GM18867 (cell line): ENCODE measurements at regions not wholly inside any gene's neighbourhood (a gene's known extent, or its start where the extent isn't known, plus 50 kb on each side); places are given as distances from the start of the nearest gene placed in this dataset.

Source experiments
- ATAC-seq: cut with Tn5 transposase; IDR thresholded peaks from one replicate; pipeline ENCODE4 v1.9.1; 2021; ENCODE audit warnings: mild to moderate bottlenecking, moderate library complexity; ENCODE audit not compliant: unreplicated experiment

DNA sequence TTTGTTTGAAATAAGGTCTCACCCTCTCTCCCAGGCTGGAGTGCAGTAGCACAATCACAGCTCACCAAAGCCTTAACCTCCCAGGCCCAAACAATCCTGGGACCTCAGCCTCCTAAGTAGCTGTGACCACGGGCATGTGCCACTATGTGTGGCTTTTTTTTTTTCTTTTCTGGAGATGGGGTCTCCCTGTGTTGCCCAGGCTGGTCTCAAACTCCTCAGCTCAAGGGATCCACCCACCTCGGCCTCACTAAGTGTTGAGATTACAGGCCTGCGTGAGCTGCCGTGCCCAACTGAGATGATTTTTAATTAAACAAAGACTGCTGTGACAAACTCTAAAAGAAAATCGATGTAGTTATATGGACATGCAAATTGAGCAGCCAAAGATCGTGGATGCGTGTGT is 768.4 kb upstream of the ADGRL2 start:
- ATAC-seq: no peak

DNA sequence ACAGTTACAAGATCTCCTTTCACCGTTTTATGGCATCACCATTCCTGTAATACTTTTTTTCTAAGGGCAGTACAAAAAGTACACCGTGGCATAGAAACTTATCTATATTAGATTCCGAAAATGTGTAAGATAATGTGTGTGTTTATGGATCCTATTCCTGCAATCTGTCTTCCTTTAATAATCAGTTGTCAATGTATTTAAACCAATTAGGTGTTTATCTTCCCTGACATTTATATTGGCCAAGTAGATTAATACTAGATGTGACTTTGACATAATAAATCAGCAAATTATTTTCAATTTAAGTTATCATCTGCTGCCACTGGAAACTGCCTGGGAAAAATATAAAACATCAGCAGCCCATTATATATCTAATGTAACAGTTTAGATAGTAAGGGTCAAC is 770.3 kb upstream of the ADGRL2 start:
- no peak for ATAC-seq

- no peak for ATAC-seq
Observed at GRCh38 chr1:81029266-81029665, 771.5 kb upstream of the ADGRL2 start.

DNA sequence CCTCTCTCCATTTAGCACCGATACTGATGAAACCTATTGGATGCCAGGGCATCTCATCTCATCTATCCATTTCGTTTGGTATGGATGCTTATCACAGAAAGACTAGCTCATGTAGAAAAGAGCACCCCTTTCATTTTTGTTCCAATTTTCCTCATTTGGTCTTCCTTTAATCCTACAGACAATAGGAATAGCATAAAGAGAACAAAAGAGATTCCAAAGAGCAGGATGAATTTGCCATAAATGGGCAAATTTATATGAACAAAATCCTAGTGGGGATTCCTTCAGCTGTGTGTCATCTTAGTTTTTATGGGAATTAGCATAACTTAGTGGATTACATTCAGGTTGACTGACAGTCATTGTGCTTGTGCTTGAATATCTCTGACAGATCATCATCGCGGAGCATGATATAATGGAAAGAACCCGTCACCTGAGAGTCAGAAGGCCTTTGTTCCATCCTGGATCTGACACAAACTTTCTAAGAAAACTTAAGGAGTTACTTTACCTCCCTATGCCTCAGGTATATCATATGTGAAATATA is 777.5 kb upstream of the ADGRL2 start:
- no peak for ATAC-seq

GRCh38 chr1:81021134-81021533 is 779.6 kb upstream of the ADGRL2 start:
- no peak for ATAC-seq

DNA sequence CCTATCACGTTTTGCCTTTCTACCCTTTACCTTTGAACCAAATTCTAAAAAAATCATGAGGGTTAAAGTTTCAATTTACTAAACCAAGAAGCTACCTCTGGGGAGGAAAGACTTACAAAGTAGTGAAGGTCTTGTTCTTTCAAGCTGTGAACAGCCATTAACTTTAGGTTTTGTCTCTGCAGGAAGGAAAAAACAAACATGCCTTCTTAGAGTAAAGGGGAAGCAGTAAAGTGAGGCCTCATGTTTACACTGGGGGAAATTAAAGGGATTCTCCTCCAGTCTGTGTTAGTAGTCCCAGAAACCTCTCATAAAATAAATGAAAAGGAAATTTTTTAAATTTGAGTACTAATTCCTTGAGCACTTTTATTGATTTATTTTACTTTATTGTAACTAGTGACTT is 780.2 kb upstream of the ADGRL2 start:
- no peak for ATAC-seq

GRCh38 chr1:81010126-81010525 is 790.6 kb upstream of the ADGRL2 start:
- ATAC-seq: no peak

DNA sequence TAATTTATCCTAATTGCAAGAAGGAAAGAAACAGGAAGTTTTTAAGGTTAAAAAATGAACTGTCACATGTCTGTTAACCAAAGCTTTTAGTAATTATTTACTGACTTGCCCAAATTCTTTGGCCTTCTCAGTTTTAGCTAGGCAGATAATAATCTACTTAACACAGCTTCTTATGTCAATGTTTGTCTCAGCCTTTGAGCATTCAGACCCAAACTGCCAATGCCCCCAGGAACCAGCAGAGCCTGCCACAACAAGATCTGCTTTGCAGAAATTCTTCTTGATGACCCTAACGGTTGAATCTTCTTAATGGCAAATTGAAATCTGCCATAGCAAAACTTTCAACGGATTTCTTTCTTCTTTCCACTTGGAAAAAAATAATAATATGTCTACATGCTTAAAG is 792.4 kb upstream of the ADGRL2 start:
- no peak for ATAC-seq

DNA sequence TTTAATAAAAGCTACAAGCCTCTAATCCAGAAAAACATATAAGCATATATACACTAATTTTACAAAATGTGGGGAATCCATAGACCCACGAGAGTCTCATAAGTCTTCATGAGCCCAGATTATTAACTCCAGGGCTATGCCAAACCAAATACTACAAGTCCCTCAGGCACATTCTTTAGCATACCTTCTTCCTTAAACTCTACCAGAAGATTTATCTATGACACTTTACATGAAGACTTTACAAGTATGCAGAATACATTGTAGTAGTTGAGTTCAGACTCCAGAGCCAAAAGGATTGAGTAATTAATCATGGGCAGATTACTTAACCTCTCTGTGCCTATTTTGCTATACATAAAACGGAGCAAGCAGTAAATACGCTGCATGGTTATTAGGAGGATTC is 793.7 kb upstream of the ADGRL2 start:
- ATAC-seq: no peak

GRCh38 chr1:81006502-81006901 is 794.2 kb upstream of the ADGRL2 start:
- no peak for ATAC-seq

GRCh38 chr1:81004011-81004410 is 796.7 kb upstream of the ADGRL2 start:
- no peak for ATAC-seq

- ATAC-seq: no peak
Observed at GRCh38 chr1:80994934-80995333, 805.8 kb upstream of the ADGRL2 start.

- no peak for ATAC-seq
Observed at GRCh38 chr1:80994038-80994437, 806.7 kb upstream of the ADGRL2 start.

GRCh38 chr1:80993154-80993980 is 807.4 kb upstream of the ADGRL2 start:
- ATAC-seq: no peak

GRCh38 chr1:80989455-80989854 is 811.3 kb upstream of the ADGRL2 start:
- no peak for ATAC-seq

DNA sequence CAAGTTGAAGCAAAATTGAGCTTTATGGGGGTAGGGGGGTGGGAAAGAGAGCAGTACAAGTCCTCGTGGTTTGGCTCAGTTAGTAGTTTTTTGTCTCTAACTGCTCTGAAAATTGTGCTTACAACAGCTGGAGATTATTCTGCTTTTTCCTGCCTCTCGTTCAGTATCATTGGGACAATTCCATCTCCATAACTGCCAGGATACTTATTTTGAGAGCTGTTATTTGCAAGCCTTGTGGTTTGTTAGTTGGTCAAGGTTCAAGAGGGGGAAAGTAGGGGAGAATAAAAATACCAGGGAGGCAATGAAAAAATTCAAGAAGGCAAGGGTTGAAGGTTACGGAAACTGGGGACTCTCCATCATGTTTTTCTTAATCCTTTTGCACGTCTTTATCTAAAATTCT is 811.8 kb upstream of the ADGRL2 start:
- ATAC-seq: no peak

DNA sequence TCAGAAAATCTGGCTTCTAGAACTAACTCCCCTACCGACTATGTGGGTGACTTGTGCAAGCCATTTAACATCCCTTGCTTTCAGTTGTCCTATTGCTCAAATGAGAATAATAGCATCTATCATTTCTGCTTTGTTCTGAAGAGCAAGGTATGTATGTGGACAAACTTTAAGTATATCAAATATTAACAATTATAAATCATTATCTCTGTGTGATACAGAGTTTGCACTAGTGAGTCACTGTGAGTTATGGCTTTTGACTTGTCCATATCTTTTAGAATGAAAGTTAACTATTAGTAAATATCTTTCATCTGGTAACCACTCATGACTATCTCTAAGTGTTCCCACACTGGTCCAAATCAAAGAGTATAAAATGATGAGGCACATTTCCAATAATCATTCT is 812.9 kb upstream of the ADGRL2 start:
- no peak for ATAC-seq

DNA sequence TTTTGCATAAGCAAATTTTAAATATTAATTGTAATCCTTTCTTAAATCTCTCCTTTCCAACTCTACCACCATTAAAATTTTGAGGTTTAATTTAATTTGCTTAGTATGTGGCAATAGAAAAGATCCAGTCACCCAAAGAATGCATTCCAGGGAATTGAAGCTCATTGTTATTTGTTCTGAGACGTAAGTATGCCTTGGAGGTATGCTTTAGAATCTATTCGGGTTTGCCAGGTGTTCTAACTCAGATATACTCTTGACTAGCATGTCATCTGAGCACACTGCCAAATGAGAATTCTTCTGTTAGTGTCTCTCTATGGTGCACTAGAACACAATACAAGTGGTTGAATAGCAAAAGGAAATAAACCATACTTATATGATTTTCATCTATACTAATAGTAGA is 813.6 kb upstream of the ADGRL2 start:
- no peak for ATAC-seq

- no peak for ATAC-seq
Observed at GRCh38 chr1:80982831-80983230, 817.9 kb upstream of the ADGRL2 start.

- ATAC-seq: no peak
Observed at GRCh38 chr1:80973101-80973500, 827.6 kb upstream of the ADGRL2 start.

GRCh38 chr1:80966266-80966665 is 834.5 kb upstream of the ADGRL2 start:
- ATAC-seq: no peak

DNA sequence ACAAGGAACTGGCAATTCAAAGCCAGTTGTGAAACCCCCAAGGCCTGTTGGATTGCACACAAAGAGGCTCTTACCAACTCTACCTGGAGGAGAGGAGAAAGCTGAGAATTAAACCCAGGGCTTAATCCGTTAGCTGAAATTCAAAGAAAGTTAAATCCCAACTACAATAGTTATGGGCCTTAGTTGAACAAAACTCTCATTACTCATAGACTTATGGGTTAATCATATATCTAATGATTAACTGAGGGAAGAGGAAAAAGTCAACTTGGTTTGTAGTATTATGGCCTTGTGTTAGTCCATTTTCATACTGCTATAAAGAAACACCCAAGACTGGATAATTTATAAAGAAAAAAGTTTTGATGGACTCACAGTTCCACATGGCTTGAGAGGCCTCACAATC is 838.2 kb upstream of the ADGRL2 start:
- ATAC-seq: no peak
